Activated CD8-positive, alpha-beta memory T cell treated with anti-CD3 and anti-CD28 coated beads, Interleukin-2, amount 50 U/mL, for 48 hours (primary cell): ENCODE measurements at regions not wholly inside any gene's neighbourhood (a gene's known extent, or its start where the extent isn't known, plus 50 kb on each side); places are given as distances from the start of the nearest gene placed in this dataset.

Experiments
- DNase-seq: peaks from one replicate; pipeline ENCODE4 v3.0.0-alpha.2; 2020

DNA sequence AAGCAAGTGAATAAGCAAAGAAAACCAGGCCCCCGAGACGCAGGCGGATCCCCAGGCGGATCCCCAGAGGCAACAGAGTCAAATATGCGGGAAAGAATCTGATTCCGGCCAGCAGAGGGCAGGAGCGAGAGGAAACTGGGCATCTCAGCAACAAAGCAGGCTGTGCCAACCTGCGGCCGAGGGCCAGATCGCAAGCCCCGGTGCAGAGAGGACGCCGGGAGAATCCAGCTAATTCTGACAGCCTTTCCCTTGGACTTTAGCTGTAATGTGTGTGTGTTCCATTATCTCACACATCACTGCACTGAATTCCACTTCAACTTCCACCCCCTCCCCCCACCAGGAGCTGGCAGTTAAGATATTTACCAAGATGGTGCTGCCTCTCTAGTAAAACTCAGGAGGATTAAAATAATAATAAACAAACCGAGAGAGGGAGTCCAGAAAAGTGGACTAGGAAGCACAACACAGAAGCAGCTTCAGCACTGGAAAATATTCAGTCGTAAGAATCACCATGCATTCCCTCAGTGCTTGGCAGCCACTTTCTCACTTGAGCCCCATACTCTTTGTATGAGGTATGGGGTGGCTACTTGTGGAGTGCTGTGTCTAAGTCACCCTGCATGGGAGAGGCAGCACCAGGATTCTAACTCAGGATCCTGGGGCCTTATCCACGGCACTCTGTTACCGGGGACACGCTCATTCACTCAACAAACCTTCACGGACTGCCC is 66.2 kb upstream of the SNX9 start:
- peak; percentile 88 for DNase-seq

DNA sequence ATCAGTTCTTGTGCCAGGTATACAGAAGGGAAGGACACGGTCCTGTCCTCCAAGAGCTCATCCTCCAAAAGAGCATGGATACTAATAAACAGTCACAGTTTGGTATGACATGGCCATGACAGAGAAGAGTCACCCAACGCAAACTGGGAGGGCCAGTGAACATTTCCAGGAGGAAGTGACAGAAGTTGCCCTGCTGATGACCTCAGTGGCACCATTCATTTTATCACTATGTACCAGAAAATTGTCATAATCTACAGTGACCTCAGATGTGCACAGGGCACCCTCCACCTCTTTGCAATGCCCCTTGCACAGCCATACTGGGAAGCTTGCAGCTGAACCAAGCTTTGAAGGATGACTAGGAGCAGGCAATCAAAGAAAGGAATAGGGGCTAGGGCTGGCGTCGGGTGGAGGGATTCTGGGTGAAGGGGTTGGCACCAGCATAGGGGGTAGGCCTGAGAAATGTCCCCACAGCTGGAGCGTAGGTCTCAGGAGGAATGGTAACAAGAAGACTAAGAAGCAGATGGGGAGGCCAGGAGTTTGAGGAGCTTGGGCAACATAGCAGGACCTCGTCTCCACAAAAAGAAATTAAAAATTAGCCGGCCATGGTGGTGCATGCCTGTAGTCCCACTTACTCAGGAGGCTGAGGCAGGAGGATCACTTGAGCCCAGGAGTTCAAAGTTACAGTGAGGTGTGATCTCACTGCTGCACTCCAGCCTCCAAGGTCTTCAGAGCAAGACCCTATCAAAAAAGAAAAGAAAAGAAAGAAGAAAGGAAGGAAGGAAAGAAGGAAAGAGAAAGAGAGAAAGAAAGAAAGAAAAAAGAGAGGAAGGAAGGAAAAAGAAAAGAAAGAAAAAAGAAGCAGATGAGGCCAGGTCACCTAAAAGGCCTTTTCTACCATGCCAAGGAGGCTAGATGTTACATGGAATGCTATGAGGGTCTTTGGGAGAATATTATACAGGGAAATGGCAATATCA is 65.3 kb upstream of the SNX9 start:
- no peak for DNase-seq

DNA sequence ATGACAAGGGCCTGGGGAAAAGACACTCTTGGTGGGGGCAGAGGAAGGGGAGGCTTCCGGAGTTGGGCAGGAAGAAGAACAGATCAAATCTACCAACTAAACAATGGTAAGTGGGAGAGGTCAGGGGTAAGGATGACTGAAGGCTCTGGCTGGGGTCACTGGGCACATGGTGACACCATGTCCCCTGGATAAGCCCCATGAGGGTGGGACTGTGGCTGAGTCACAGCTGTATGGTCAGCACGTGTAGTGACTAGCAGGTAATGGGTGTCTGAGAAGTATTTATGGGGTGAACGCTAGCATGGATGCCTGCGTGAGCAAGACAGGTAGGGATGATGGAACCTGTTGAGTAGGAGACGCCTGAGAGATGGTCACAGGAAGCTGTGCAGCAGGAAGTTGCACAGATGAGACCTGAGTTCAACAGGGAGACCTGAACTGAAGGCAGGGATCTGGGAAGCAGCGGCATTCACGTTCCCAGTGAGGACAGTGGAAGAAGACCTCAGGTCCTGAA is 64.5 kb upstream of the SNX9 start:
- DNase-seq, result no peak

DNA sequence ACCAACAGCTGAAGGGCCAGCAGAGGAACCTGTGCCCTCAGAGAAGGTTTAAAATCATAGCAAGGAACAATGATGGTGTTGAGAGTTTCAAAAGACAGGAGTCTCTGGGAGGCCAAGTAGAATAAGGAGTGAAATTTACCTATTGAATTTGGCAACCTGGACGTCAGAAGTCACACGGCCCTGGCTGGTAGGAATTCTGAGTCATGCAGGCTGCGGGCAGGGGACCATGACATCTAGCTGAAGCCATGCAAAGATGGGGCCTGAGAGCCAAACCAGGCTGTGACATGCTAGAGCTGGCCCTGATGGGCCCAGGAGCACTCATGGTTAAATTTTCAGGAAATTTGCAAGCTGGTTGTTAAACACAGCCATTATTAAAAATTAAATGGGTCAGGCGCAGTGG is 64.0 kb upstream of the SNX9 start:
- DNase-seq, result no peak

DNA sequence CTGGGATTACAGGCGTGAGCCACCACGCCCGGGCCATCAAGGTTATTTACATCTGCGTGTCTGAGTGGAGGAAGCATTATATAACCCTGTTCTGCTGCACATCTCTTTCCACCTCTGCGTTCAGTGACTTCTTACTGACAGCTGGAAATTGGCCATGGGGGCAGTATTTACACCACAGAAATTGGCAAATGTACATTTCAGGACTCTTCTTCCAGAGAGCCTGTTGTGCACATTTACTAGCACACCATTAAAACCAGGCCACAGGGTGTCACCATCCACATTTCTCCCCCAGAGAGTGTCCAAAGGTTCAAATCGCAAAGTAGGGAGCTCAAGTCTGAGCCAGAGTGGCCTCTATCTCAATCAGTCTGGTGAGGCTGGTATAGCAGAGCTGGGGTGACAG is 62.9 kb upstream of the SNX9 start:
- DNase-seq, result no peak

DNA sequence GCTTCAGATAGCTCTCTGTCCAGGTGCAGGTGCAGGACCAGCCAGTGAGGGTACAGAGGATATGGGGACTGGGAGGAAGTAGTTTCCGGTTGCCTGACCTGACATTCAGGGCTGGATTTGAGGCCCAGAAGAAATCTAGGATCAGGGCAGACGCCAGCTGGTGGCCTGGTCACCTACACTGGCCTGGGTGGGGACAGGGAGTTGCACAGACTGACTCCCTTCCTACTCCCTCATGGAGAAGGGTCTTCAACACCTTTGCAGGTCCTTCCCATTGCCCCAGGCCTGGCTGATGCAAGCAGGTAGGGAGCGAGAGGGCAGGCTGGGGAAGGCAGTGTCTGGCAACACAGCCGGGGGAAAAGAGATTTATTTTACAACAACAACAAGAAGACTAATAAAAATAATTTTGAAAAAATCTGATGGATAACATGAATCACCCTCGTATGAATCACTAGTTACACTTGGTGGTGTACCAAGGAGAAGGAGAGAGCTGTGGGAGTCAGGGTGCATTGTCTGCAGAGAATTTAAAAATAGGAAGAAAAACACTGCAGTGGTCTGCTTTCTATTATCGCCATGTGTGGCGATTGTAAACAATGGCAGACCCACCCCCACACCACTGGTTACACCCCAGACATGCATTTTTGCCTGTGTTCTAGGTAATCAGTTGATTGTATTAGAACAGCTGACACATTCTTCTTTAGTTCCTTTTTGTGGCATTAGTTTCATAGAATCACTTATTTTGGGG is 62.3 kb upstream of the SNX9 start:
- no peak for DNase-seq

DNA sequence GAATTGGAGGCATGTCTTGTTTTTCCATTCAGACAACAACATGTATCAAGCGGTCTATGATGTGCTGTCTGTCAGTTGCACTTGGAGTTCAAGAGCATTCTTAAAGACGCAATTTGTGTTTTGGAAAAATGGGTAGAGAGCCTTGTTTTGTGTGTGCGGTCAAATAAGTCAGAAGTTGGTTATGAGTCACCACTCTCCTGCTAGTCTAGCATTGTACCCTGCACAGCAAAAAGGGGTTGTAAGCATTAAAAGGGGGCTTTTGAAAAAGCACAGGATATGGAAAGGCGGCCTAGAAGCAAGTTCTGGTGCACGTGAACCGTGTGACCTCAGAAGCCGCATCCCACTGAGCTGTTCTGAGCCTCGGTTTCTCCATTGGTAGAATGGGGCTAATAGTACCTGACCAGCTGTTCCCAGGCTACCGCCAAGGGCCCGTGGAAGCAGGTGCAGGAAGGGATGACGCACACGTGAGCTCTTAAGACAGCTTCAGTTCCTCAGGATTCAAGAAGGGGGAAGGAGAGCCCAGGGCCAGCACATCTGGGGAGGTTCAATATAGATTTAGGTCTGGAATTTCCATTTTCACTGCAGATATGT is 61.6 kb upstream of the SNX9 start:
- DNase-seq, result no peak

DNA sequence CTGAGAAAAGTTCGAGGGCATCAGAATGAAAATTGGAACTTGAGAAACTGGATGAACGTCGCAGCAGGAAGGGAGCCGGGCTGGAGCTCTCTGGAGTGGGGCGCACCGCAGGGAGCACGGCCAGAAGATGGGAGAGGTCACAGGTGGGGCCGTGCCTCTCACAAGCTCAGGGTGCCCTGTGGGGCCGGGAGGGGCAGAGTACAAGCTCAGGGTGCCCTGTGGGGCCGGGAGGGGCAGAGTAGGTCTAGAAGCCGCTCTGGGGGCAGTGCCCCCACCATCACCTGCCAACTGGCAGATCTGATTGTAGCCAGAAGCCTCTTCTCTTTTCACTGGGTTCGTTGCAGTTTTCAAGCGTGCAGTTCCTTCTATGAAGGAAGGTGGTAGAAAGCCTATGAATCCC is 61.1 kb upstream of the SNX9 start:
- no peak for DNase-seq

DNA sequence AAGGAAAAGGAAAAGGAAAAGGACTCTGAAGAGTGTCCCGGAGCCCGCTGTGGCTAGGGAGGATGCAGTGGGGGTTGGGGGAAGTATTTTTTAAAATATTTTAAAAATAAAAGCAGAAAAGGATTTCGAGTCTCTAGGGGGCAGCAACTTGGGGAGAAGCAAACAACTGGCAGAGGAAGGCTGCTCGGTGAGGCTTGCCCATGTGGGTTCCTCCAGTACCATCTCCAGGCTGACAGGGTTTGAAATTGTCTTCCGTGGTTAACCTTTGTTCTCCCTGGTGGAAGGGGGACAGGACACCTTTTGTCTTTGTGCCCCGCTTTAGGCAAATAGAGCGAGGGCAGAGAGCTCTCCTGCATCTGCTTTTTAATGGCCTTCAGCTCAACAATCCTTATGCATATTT is 60.4 kb upstream of the SNX9 start:
- no peak for DNase-seq

DNA sequence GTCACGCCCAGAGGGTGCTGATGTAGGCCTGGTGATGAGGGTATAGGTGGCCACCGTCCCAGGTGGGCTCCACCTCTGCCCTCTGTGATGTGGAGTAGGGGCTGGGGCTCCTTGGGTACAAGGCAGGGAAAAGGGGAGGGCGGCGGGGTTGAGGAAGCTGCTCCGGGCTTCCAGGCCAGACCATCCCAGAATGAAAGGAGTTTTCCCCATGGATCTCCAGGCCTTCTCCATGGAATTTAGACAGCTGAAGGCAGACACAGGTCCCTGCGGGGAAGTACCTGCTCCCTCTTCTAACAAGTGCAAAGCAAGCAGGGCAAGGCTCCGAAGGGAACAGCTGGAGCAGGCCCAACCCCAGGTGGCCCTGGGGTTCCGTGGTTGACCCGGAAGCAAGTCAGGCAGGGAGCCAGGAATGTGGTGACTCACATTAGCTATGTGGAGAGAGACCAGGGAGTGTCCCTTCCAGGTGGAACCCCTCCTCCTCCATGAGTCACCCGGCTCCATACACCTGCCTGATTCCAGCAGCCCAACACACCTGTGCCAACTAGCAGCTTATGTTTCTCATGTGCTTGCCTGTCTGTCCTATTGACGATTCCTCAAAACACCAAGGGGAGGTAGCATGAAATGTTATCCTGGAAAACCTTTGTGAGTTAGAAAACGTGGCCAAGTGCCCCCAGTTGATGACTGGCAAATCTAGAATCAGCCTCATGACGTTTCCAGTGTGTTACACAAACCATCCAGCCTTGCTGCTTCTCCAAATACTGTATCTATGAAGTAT is 59.7 kb upstream of the SNX9 start:
- DNase-seq, result no peak

DNA sequence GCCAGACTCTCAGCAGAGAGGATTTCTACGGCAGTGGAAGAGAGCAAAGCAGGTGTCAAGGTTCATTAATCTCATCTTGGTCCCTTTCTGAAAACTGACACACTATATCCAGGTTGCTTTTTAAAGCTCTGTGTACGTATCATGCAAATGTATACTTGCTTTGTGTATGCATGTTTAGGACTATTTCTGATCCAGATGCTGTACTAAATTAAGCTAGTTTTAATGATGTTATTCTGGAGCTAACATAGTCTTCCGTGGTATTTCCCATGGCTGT is 59.2 kb upstream of the SNX9 start:
- no peak for DNase-seq

DNA sequence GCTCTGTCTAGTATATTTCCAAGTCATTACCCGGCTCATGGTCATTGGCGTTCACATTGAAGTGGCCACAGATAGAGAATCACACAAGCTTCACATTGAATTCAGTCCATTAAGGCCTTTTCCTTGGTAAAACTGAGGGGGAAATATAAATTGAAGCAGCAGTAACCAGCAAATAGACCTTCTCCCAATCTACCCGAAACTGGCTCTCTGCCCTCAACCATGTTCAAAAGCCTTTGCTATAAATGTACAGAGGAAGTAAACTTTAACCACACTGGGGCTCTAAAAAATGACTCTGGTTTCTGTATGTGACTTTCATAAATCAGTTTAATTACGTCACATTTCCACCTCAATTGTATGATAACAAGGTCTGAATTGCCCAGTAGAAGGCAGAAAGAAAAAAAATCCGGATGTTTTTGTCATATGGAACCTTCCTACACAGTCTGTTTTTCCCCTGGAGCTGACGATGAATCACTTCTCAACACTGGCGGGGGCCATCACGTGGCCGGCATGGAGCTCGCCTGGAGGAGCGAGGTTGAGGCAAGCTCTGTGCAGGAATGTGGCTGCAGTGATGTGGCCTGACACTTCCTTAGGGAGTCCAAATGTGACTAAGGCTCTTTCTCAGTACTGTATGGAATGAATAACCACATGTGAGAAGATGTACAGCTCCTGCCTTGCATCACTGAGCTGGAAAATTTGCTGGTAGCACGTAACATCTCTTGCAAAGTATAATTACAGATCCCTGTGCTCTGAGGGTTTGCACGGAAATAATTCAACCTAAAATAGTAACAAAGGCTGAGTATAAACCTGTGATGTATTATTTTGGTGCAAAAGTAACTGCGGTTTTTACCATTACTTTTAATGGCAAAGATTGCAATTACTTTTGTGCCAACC is 58.6 kb upstream of the SNX9 start:
- peak; percentile 84 for DNase-seq

DNA sequence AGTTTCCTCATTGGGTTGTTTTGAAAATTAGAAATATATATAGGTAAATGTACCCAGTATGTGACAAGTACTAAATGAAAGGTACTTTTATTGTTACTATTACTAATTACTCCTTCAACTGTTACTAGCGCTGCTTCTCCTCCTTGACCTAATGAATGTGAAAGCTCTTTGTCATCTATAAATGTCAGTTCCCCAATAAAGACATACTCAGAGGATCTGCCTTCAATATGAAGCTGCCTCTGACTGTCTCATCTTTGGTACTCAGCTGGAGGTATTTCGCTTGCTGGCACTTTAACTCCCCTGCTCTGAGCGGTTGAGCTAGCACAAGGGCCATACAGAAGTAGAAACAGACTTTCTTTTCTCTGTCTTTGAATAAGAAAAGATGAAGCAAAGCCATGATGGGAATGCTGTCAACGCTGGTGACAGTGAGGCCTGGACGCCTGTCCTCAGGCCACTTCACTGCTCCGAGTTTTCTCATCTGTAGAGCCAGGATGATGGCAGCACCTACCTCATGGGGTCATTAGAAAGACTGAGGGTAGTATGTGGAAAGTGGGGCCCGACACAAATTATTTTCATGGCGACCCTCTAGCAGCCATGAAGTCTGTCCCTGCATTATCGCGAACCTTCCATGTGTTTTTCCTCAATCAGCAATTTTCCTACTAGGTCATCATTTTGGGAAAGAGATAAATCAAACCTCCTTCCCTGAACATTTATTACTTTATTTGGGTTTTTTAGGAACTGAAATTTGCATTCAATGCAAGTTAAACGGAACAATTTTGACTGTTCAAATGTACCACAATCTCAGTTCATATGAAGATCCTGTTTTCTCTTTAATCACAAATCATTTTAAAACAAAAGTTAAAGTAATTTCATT is 55.9 kb upstream of the SNX9 start:
- DNase-seq, result no peak

DNA sequence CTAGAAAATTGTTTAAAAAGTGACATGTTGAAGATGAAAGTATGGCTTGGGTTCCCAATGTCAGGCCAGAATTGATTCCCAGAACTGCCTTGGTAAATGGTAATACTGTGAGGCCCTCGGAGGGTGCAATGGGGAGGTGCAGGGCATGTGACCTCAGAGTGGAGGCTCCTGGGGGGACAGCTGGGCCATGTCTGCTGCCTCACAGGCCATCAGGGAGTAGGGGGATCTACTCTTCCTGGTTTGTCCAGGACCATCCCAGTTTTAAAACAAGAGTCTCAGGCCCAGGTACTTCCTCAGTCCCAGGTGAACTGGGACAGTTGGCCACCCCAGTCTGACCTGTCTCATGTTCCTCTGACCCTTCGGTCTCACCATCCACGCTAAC is 55.3 kb upstream of the SNX9 start:
- no peak for DNase-seq

DNA sequence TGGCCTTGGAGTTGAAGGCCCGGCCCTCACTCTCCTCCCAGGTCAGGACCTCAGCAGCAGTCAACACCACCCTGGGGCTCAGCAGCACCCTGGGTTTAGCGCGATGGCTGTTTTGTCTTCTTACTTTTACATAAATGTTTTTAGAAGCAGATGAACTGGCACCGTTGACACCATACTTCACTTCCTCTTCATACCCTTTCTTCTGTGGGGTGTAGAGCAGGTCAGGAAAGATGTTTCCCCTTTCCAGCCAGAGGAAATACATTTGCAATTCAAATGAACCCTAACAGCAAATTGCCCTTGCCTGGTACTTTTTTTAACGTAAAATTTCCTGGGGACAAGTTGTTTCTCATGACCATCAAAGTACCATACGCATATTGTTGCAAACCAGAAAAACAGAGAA is 54.7 kb upstream of the SNX9 start:
- DNase-seq, result no peak

DNA sequence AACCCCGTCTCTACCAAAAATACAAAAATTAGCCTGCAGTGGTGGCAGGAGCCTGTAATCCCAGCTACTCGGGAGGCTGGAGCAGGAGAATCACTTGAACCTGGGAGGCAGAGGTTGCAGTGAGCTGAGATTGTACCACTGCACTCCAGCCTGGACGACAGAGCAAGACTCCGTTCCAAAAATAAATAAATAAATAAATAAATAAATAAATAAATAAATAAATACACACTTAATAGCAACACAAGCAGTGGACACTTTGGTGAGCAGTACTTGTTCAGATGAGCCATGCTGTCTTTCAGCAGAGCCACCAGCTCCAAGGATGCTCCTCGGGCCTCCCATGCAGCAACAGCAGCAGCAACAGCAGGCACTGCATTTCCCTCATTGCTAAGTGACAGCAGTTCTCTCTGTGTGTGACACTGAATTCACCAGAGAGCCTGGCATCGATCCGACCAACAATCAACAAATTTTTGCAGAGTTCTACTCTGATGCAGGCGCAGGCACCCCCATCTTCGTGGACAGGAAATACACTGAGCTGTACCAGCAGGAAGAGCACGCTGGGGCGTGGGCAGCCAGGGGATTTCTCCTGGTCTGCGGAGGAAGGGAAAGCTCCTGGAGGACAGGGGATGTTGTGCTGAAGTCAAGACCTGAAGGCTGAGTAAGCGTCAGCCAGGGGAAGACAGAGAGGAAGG is 54.0 kb upstream of the SNX9 start:
- no peak for DNase-seq

DNA sequence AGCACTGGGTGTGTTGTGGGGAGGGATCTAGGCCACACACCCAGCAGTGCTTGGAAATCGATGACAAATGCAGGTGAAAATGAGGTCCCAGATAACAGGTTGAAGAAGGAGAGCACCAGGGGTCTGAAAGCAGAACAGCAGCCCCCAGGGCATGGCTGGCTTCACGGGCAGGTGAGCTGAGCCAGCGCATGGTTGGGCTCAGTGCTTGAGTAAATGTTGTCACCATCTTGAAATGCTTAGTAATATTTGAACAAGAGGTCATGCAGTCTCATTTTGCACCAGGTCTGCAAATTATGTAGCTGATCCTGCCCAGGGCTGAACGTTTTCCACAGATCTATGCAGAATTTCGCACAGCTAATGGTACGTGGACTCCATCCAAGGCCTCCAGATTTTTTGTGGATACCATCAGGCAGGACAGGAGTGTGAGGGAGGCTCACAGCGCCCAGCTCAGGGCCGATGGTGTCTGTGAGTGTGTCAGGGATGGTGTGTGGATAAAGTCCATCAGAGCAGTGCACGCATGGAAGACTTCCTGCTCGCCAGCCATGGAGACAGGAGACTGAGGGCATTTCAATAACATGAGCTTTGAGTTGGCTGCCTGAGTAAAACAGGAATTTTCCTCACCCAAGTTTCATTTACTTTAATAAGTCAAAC is 53.1 kb upstream of the SNX9 start:
- DNase-seq, result no peak

DNA sequence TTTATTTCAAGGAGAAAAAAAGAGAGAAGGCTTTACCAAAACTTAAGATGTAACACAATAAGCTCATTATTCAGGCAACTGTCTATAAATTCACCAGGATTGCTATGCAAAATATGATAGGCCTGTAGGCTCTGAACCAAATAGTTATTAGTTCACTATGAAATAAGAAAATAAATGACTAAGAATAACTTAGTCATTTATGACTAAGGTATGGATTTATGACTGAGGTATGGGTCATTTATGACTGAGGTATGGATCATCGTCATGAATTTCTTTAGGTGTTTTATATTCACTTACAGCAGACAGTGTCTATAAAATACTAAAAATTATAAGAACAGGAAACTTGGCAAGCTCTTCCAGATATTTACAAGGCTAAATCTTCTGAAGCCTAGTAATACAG is 52.1 kb upstream of the SNX9 start:
- no peak for DNase-seq

DNA sequence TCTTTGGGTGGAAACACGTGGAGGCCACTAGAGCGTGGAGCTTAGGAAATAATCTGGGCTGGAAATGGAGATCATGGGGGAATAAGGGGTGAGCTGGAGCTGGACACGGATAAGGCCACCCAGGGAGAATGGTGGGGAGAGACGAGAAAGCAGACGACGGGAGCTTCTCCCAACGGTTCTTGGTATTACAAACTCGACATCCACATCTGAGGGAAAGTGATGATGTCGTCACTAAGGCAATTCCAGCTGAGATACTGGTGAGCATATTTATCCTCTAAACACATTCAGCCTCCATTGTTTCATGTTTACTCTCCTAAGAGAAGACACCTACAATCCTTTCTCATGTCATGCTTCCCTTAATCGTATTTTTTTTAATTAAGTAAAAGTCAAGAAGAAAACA is 50.2 kb upstream of the SNX9 start:
- DNase-seq, result no peak
